NT2/D1 (cell line): ENCODE measurements at regions not wholly inside any gene's neighbourhood (a gene's known extent, or its start where the extent isn't known, plus 50 kb on each side); places are given as distances from the start of the nearest gene placed in this dataset.

Experiments used
- DNase-seq: peaks from one replicate; pipeline ENCODE4 v3.0.0-alpha.2; 2011; ENCODE audit warnings: low read depth, low spot score
- H3K27me3 ChIP-seq: 2 replicates; pipeline ENCODE4 v1.6.0; 2011; ENCODE audit warnings: mild to moderate bottlenecking; ENCODE audit not compliant: insufficient read length, insufficient read depth
- H3K36me3 ChIP-seq: 2 replicates; pipeline ENCODE4 v1.6.1; 2011; ENCODE audit warnings: mild to moderate bottlenecking, low read length, mixed read lengths; ENCODE audit not compliant: insufficient read depth, insufficient read length
- H3K4me1 ChIP-seq: 2 replicates; pipeline ENCODE4 v1.5.1; 2011; ENCODE audit not compliant: insufficient read depth, insufficient read length
- H3K4me3 ChIP-seq: 2 replicates; pipeline ENCODE4 v1.5.1; 2011; ENCODE audit warnings: low read depth; ENCODE audit not compliant: insufficient read length
- H3K9ac ChIP-seq: 2 replicates; pipeline ENCODE4 v1.6.0; 2011; ENCODE audit warnings: low read depth; ENCODE audit not compliant: insufficient read length
- H3K9me3 ChIP-seq: 2 replicates; pipeline ENCODE4 v1.5.1; 2011; ENCODE audit warnings: mild to moderate bottlenecking, low read length; ENCODE audit not compliant: insufficient read depth
- SUZ12 ChIP-seq: IDR thresholded peaks from 2 replicates; pipeline ENCODE4 v1.6.1; 2011; ENCODE audit not compliant: insufficient read length, insufficient read depth; ENCODE audit errors: extremely low read depth
- YY1 ChIP-seq: IDR thresholded peaks from 2 replicates; pipeline ENCODE4 v1.6.1; 2011; ENCODE audit not compliant: insufficient read length, insufficient read depth
- ZNF274 ChIP-seq: IDR thresholded peaks from 2 replicates; pipeline ENCODE4 v1.6.1; 2011; ENCODE audit warnings: mild to moderate bottlenecking, low read depth, low read length

- Histone ChIP-seq H3K27me3 (no peaks in the 10 kb centered on the region), H3K4me3 (no peak overlapping the region), H3K4me1 (peaks cover 5% of the 10 kb centered on the region), H3K9ac (no peak overlapping the region), H3K36me3 (no peaks in the 10 kb centered on the region), H3K9me3 (no peaks in the 10 kb centered on the region)
- TF ChIP-seq ZNF274, result no peak
- TF ChIP-seq YY1, result no peak
- no peak for TF ChIP-seq SUZ12
- DNase-seq, result no peak
Observed at GRCh38 chr1:243945727-243946126, 95.7 kb upstream of the AKT3 start.

GRCh38 chr1:243944429-243945160 is 94.6 kb upstream of the AKT3 start:
- no peak for TF ChIP-seq YY1
- TF ChIP-seq SUZ12, result no peak
- no peak for TF ChIP-seq ZNF274
- Histone ChIP-seq H3K9me3 (no peaks in the 10 kb centered on the region), H3K27me3 (no peaks in the 10 kb centered on the region), H3K4me3 (no peak overlapping the region), H3K36me3 (no peaks in the 10 kb centered on the region), H3K9ac (no peak overlapping the region), H3K4me1 (peaks cover 5% of the 10 kb centered on the region)
- DNase-seq, result peak; percentile 77

DNA sequence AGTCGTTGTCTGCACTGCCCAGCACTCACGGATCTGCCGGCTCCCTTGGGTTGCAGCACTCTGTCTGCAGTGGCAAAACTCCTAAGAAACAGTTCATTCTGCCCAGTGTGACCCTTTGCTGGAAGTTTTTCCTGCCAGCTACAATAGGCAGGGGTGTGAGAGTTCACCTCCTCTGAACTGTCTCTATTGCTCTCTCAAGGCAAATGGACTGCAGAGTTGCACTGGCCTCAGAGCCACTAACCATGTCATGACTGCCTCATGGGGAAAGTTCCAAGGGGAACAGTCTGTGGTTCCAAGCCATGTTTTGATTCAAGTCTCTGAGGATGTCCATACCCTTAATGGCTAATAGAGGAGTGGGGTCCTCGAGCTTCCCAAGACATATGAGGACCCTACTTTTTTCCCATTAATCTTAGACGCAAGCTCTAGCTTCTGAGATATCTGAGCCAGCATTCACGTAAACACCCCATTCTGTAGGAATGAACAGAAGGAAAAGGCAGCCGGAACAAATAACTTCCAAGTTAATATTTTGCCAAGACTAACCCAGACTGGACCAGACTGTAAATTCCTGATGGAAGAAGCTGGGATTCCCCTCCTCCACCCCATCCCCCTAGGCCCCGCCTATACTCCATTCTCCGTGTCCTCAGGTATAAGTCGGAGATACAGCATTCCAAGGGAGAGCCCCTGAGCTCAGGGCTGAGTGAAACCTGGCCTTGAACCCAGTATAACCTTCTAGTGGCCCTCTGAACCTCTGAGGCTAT is 93.8 kb upstream of the AKT3 start:
- H3K27me3 ChIP-seq, result no peaks in the 10 kb centered on the region
- H3K4me3 ChIP-seq, result no peak overlapping the region

DNA sequence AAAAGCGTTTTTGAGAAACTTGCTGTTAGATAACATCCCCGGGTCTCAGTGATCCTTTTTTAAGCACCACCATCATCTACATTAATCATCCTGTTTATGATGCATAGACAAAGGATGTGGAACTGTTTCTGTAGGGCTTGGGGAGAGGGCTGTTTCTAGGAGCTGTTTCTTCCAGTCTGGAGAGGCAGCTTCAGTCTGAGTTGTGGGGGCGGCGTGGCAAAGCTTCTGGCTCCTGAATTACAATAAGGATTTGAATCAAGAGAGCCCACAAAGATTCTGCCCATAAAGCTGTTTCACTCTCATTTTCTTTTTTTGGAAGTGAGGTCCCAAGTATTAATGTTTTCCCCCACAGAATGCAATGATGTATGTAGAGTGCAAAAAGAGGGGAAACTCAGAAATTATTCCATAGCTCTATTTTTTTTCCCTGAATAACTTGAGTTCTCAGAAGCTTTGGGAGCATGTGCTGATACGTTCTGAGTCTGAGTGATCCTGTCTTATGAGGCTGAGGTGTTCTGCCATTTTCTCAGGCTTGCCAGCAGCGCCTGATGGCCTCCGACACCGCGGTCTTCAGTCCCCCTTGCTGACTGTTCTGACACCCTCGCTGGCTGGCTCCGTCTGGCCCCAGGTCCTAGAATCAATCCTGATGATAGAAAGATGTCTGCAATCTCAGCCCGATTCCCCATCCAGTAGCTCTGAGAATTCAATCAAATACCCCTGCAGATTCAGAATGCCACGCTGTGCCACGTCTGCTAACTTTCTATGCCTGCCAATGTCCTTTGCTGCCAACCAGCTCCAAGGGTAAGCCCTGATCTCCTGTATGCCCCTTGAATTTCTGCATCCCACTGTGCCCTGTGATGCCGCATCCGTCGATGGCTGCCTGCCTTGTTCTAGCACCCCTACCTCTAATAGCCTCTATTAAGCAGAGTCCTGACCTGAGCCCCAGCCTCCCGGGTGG is 92.4 kb upstream of the AKT3 start:
- Histone ChIP-seq H3K9me3 (no peaks in the 10 kb centered on the region), H3K36me3 (no peaks in the 10 kb centered on the region), H3K9ac (no peak overlapping the region), H3K4me1 (peaks cover 5% of the 10 kb centered on the region), H3K4me3 (no peak overlapping the region), H3K27me3 (no peaks in the 10 kb centered on the region)
- no peak for TF ChIP-seq SUZ12
- DNase-seq, result no peak

More for the DNA sequence above, 93.8 kb upstream of the AKT3 start:
- TF ChIP-seq ZNF274 (no peak), SUZ12 (no peak), YY1 (no peak)
- Histone ChIP-seq H3K36me3 (no peaks in the 10 kb centered on the region), H3K9ac (no peak overlapping the region), H3K4me1 (peaks cover 5% of the 10 kb centered on the region), H3K9me3 (no peaks in the 10 kb centered on the region)
- no peak for DNase-seq

- no peaks in the 10 kb centered on the region for H3K36me3 ChIP-seq
- no peak for DNase-seq
- TF ChIP-seq YY1 (no peak), SUZ12 (no peak), ZNF274 (no peak)
- H3K9ac ChIP-seq, result no peak overlapping the region
- peaks cover 2% of the 10 kb centered on the region for H3K4me1 ChIP-seq
- peaks cover under 1% of the 10 kb centered on the region; the same call in 1 of the 2 replicates for H3K9me3 ChIP-seq
- no peaks in the 10 kb centered on the region for H3K27me3 ChIP-seq
- H3K4me3 ChIP-seq, result no peak overlapping the region
Observed at GRCh38 chr1:243940451-243940850, 90.4 kb upstream of the AKT3 start.

GRCh38 chr1:243939167-243939848 is 89.3 kb upstream of the AKT3 start:
- no peak for DNase-seq
- H3K36me3 ChIP-seq, result no peaks in the 10 kb centered on the region

More at GRCh38 chr1:243939167-243939848, 89.3 kb upstream of the AKT3 start:
- Histone ChIP-seq H3K4me3 (no peak overlapping the region), H3K9me3 (peaks cover 12% of the 10 kb centered on the region), H3K4me1 (no peaks in the 10 kb centered on the region), H3K9ac (no peak overlapping the region), H3K27me3 (no peaks in the 10 kb centered on the region)
- TF ChIP-seq SUZ12 (no peak), ZNF274 (no peak), YY1 (no peak)
